Thyroid gland (tissue), 4 donors: ENCODE measurements at regions not wholly inside any gene's neighbourhood (a gene's known extent, or its start where the extent isn't known, plus 50 kb on each side); places are given as distances from the start of the nearest gene placed in this dataset.

Source experiments
- POLR2A ChIP-seq, 2 donors: fragments of 450-650 bp; IDR thresholded peaks; one replicate each; pipeline ENCODE4 v1.6.1; 2017; ENCODE audit warnings: antibody characterized with exemption in 2 of 2, mild to moderate bottlenecking in 2 of 2, moderate library complexity in 1 of 2
- TF ChIP-seq, protein P1 (sequence below), 6 experiments: fragments of 200-600 bp in 3 of 6; fragments of 450-650 bp in 3 of 6; sonication (generic) in 3 of 6; IDR thresholded peaks; one replicate each; pipeline ENCODE4 v1.5.1; 2016 to 2019; ENCODE audit warnings: antibody characterized with exemption in 6 of 6, mild to moderate bottlenecking in 2 of 6, inconsistent platforms in 1 of 6, moderate library complexity in 1 of 6

DNA sequence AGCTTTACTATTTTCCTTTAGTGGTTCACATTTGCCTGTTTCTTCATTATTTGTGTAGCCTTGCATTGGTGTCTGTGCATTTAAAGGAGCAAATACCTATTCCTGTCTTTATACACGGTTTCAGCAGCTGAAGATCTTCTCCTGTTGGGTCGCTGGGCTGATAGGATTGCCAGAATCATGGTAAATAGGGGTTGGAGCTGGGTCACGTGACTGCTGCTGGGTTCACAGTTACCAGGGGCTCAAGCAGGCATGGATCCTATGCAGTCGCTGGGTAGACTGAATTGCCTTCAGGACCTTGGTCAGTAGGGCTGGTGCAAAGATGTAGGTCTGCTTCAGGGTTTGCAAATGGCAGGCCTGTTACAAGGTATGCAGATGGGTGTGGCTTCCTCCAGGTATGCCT is 398.4 kb downstream of the RPS29 start:
- TF ChIP-seq, protein P1, sequence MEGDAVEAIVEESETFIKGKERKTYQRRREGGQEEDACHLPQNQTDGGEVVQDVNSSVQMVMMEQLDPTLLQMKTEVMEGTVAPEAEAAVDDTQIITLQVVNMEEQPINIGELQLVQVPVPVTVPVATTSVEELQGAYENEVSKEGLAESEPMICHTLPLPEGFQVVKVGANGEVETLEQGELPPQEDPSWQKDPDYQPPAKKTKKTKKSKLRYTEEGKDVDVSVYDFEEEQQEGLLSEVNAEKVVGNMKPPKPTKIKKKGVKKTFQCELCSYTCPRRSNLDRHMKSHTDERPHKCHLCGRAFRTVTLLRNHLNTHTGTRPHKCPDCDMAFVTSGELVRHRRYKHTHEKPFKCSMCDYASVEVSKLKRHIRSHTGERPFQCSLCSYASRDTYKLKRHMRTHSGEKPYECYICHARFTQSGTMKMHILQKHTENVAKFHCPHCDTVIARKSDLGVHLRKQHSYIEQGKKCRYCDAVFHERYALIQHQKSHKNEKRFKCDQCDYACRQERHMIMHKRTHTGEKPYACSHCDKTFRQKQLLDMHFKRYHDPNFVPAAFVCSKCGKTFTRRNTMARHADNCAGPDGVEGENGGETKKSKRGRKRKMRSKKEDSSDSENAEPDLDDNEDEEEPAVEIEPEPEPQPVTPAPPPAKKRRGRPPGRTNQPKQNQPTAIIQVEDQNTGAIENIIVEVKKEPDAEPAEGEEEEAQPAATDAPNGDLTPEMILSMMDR (IDR thresholded peaks at IDR 0.05) = no peak
- TF ChIP-seq POLR2A (IDR thresholded peaks at IDR 0.05) = no peak
